IPS-18a (cell line): ENCODE measurements at regions not wholly inside any gene's neighbourhood (a gene's known extent, or its start where the extent isn't known, plus 50 kb on each side); places are given as distances from the start of the nearest gene placed in this dataset.

Experiments
- H3K27ac ChIP-seq: one replicate; pipeline ENCODE4 v1.5.1; 2013; ENCODE audit warnings: low read length
- H3K27me3 ChIP-seq: one replicate; pipeline ENCODE4 v1.6.1; 2013; ENCODE audit warnings: mild to moderate bottlenecking, low read length; ENCODE audit not compliant: control insufficient read depth, insufficient read depth
- H3K36me3 ChIP-seq: one replicate; pipeline ENCODE4 v1.6.1; 2013; ENCODE audit warnings: low read depth, low read length; ENCODE audit not compliant: control insufficient read depth
- H3K4me1 ChIP-seq: one replicate; pipeline ENCODE4 v1.6.1; 2013; ENCODE audit warnings: low read depth, low read length; ENCODE audit not compliant: control insufficient read depth
- H3K4me3 ChIP-seq: one replicate; pipeline ENCODE4 v1.5.1; 2013; ENCODE audit warnings: low read length
- H3K9ac ChIP-seq: one replicate; pipeline ENCODE4 v1.6.1; 2013; ENCODE audit warnings: mild to moderate bottlenecking, low read length, moderate library complexity
- H3K9me3 ChIP-seq: one replicate; pipeline ENCODE4 v1.6.1; 2013; ENCODE audit warnings: low read depth, low read length; ENCODE audit not compliant: control insufficient read depth

DNA sequence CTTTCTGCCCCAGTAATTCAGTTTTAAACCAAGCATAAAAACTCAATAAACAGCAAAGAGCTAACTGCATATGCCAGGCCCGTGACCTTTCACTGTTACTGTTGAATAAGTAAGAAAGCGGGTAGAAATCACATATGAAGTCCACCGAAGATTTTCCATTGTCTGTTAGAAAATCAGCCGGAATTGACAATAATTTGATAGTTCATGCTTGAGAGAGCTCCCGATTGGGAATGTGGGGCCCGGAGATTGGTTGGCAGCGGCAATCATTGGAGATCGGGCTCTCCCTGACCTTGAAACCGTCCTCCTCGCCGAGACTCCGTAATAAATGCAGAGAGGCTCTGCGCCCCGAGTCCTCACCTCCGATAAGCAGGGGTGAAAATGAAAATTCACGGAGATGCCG is 709.6 kb downstream of the BRD1 start:
- Histone ChIP-seq H3K9me3 (no peaks in the 10 kb centered on the region), H3K4me3 (no peak overlapping the region), H3K27me3 (no peaks in the 10 kb centered on the region), H3K36me3 (no peaks in the 10 kb centered on the region), H3K4me1 (peaks cover 14% of the 10 kb centered on the region), H3K9ac (no peak overlapping the region), H3K27ac (no peak overlapping the region)

- no peak overlapping the region for H3K9ac ChIP-seq
- no peak overlapping the region for H3K27ac ChIP-seq
- H3K9me3 ChIP-seq, result no peaks in the 10 kb centered on the region
- H3K4me3 ChIP-seq, result no peak overlapping the region
- H3K36me3 ChIP-seq, result no peaks in the 10 kb centered on the region
- H3K27me3 ChIP-seq, result no peaks in the 10 kb centered on the region
- H3K4me1 ChIP-seq, result peaks cover 14% of the 10 kb centered on the region
Observed at GRCh38 chr22:49117486-49117885, 710.2 kb downstream of the BRD1 start.

- H3K9me3 ChIP-seq, result no peaks in the 10 kb centered on the region
- no peak overlapping the region for H3K9ac ChIP-seq
- H3K4me1 ChIP-seq, result peaks cover 14% of the 10 kb centered on the region
- no peaks in the 10 kb centered on the region for H3K27me3 ChIP-seq
- no peaks in the 10 kb centered on the region for H3K36me3 ChIP-seq
- H3K27ac ChIP-seq, result no peak overlapping the region
- no peak overlapping the region for H3K4me3 ChIP-seq
Observed at GRCh38 chr22:49116486-49117120, 711.1 kb downstream of the BRD1 start.

DNA sequence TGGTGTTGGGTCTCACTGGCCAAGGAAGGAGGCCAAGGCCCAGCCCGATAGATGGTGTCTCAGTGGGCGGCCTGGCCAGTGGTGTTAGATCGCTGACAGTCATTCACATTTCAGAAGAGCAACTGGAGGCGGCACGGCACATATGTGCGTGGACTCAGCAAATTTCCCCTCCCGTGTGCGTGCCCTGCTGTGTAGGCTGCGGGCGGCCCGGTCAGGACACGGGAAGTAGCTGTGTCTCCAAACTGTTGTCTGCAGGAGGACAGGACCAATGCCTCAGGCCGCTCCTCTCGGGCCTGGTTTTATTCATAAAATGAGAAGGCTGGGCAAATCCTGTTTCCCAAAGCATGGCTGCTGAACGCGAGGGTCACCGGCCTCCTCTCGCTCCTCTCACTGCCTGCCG is 711.7 kb downstream of the BRD1 start:
- H3K36me3 ChIP-seq, result no peaks in the 10 kb centered on the region
- no peak overlapping the region for H3K27ac ChIP-seq
- no peaks in the 10 kb centered on the region for H3K9me3 ChIP-seq
- peaks cover 14% of the 10 kb centered on the region for H3K4me1 ChIP-seq
- no peak overlapping the region for H3K4me3 ChIP-seq
- H3K9ac ChIP-seq, result no peak overlapping the region
- H3K27me3 ChIP-seq, result no peaks in the 10 kb centered on the region

- Histone ChIP-seq H3K4me1 (peaks cover 12% of the 10 kb centered on the region), H3K27me3 (no peaks in the 10 kb centered on the region)
Observed at GRCh38 chr22:49115197-49115596, 712.5 kb downstream of the BRD1 start.

DNA sequence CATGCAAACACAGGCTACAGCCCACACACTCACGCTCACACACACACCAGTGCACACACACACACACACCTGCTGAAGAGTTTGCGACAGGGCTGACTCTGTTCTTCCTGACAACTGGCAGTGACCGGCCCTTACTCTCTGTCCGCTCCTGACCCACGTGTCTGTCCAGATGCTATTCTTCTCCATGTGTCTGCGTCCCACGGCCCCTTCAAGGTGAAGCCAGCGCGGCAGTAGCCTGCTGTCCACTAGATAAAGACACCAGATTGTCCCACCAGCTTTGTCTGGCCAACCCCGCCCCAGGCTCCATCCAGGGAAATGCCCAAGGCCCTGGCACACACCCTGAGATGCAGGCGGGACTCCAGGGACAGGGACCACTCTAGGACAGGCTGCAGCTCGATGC is 713.9 kb downstream of the BRD1 start:
- no peak overlapping the region for H3K9ac ChIP-seq
- H3K27me3 ChIP-seq, result no peaks in the 10 kb centered on the region
- no peaks in the 10 kb centered on the region for H3K9me3 ChIP-seq
- H3K36me3 ChIP-seq, result no peaks in the 10 kb centered on the region
- H3K4me3 ChIP-seq, result no peak overlapping the region
- H3K4me1 ChIP-seq, result no peaks in the 10 kb centered on the region
- no peak overlapping the region for H3K27ac ChIP-seq

More at GRCh38 chr22:49115197-49115596, 712.5 kb downstream of the BRD1 start:
- Histone ChIP-seq H3K9ac (no peak overlapping the region), H3K36me3 (no peaks in the 10 kb centered on the region), H3K9me3 (no peaks in the 10 kb centered on the region), H3K4me3 (no peak overlapping the region), H3K27ac (no peak overlapping the region)

DNA sequence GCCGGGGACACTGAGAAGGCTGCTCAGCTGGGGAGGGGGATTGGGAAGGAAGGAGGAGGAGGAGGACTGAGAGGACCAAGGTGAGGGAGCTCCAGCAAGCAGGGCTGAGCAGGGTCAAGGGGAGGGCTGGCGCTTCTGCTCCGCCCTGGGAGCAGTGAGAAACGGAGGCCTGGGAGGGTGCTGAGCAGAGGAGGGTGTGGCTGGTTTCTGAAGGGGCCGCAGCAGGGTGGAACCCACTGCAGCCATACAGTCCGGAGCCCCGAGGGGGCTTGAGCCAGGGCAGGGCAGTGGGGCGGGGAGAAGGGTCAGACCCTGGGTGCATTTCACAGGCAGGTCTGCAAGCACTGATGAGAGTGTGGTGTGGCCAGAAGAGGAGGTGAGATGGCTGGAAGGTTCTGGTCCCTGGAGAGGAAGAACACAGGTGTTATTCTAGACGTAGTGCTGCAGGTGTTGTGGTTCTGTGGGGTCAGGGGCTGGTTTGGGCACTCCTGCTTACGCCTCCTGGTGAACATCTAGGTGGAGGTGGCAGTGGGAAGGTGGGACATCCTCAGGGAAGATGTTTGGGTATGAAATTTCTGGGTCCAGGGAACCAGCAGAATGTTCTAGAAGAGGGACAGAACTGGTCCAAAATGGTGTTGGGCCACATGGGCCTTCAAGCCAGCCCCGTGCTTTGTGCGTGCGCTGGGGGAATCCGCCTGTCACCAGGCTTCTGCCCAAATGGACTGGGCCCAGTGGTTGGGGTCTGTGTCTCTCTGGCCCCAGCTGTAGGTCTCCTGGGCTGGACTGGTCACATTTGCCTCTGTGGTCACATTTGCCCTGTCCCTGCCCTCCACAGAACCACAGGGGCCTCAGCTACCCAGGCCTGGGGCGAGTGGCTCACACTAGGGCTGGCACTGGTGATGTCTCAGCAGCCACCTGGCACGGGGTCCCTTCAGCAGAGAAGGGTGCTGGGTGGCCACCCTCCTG is 714.7 kb downstream of the BRD1 start:
- Histone ChIP-seq H3K9ac (no peak overlapping the region), H3K4me1 (no peaks in the 10 kb centered on the region), H3K27ac (no peak overlapping the region), H3K27me3 (no peaks in the 10 kb centered on the region), H3K9me3 (no peaks in the 10 kb centered on the region), H3K36me3 (no peaks in the 10 kb centered on the region), H3K4me3 (no peak overlapping the region)

DNA sequence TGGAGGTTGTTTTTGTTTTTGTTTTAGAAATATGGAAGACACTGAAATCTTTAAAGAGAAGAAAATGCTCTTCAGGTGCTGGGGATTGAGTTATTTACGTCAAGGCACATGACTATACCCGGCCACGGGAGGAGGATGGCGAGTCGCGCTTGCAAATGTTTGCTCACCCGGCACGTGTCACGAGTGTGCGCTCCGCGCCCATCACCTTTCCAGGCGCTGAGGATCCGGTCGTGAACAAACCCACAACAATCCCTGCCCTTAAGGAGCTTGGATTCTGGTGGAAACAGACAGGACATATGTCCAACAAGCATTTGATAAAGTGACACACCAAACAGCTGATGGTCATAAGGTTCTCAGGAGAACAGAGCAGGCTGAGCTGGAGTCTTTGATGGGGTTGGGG is 715.5 kb downstream of the BRD1 start:
- Histone ChIP-seq H3K27ac (no peak overlapping the region), H3K27me3 (no peaks in the 10 kb centered on the region), H3K9me3 (no peaks in the 10 kb centered on the region), H3K4me1 (no peaks in the 10 kb centered on the region), H3K4me3 (no peak overlapping the region), H3K36me3 (no peaks in the 10 kb centered on the region), H3K9ac (no peak overlapping the region)

DNA sequence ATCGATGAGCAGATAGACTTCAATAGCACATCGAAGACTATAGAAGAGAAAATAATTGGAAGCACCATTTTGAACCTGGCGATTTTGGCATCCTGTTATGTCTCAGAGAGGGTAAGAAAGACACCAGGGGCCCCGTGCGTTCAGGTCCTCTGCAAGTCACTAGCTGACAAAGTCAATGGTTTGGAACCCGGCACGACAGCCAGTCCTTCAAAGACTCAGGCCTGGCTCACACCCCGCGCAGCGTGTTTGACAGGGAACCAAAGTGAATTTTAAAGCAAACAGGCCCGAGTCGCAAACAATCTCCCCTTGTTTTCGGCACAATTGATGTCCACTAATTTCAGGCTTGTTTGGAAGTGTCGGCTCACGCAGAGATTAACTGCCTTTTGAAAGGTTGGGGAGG is 716.6 kb downstream of the BRD1 start:
- H3K27me3 ChIP-seq, result no peaks in the 10 kb centered on the region
- H3K9me3 ChIP-seq, result no peaks in the 10 kb centered on the region

DNA sequence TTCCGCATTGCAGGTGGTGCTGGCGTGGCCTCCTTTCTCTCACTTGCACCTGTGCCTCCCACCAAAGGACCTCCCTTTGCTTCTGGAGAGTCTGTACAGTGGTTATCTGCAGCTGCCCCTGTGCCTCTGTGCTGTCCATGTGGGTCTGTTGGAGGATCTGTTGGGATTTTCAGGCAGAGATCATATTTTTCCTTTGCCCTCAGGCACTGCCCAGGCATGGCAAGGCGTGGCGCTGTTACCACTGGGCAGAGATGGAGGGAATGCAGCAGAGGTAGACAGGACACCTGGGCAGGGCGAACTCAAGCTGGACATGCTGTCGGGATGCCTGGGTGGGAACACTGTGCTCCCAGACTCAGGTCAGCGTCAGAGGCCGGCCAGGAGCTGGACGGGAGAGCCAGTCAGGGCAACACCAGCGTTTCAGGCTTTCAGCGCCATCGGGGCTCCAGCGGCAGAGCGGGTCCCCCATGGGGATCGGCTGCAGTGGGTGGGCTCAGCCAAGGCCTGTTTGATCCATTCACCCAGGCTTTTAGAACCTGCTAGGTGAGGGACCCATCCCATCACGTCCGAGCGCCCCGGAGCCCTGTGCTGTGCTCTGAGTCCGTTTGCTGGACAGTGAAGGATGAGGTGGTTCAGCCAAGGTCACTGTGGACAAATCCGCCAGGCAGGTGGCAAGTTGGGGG is 718.9 kb downstream of the BRD1 start:
- H3K4me1 ChIP-seq, result no peaks in the 10 kb centered on the region

More for the DNA sequence above, 716.6 kb downstream of the BRD1 start:
- no peak overlapping the region for H3K4me3 ChIP-seq
- H3K36me3 ChIP-seq, result no peaks in the 10 kb centered on the region
- H3K4me1 ChIP-seq, result no peaks in the 10 kb centered on the region
- no peak overlapping the region for H3K9ac ChIP-seq
- H3K27ac ChIP-seq, result no peak overlapping the region

DNA sequence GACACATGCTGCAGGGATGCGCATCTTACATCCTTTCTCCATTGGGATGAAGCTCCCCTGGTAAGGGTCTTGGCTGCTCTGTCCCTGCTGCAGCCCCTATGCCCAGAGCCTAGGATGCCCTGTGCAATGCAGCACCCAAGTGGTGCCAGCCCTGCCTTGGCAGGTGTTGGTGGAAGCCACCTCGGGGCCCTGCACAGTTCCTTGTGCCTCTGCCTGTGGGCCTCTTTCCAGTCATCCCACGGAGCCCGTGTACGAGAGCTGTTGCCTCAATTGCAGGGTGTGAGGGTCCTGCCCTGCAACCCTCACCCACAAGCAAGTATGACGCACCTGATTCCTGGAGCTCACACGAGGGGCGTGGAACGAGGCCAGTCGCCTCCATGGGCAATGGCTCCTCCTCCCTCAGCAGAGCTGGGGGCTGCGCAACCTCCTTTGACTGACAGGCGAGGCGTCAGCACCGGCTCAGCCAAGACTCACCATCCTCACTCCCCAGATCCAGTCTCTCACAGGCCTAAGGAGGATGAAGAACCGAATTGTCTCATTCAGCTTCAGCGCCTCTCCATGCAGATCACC is 719.6 kb downstream of the BRD1 start:
- H3K4me1 ChIP-seq, result no peaks in the 10 kb centered on the region
- no peaks in the 10 kb centered on the region for H3K27me3 ChIP-seq
- no peak overlapping the region for H3K27ac ChIP-seq
- H3K9ac ChIP-seq, result no peak overlapping the region
- H3K9me3 ChIP-seq, result no peaks in the 10 kb centered on the region
- no peak overlapping the region for H3K4me3 ChIP-seq
- no peaks in the 10 kb centered on the region for H3K36me3 ChIP-seq

More for the DNA sequence above, 718.9 kb downstream of the BRD1 start:
- Histone ChIP-seq H3K9ac (no peak overlapping the region), H3K27ac (no peak overlapping the region), H3K27me3 (no peaks in the 10 kb centered on the region), H3K9me3 (no peaks in the 10 kb centered on the region), H3K36me3 (no peaks in the 10 kb centered on the region), H3K4me3 (no peak overlapping the region)
